ENCODE measurements at regions not wholly inside any gene's neighbourhood (a gene's known extent, or its start where the extent isn't known, plus 50 kb on each side); places are given as distances from the start of the nearest gene placed in this dataset.

DNA sequence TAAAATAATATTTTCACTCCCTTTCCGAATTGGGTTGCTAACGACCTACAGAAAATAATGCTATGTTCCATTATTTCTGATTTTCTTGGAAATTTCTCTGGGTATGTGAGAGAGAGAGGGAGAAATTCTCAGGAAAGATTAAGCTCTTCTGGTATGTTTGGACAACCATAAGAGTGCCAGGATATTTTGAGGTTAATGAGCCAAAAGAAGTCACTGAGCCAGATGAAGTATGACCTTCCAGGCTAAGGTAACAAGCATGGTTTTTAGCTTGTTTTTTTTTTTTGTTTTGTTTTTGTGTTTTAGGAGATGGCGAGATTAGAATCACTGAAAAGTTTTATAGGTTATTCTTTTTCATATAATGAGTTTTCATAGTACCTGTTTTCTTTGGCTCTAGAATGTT, 171.0 kb upstream of the FOXP2 start:
- Histone ChIP-seq H4K20me1 (ENCODE audit: insufficient read depth, low read length) (no peaks in the 10 kb centered on the region), H3K4me3 (replicated peaks in 1 of 3; ENCODE audit: insufficient read depth in 1 of 3, low read depth in 2 of 3, low read length in 3 of 3) (no peak overlapping the region), H3K4me2 (ENCODE audit: low read depth, low read length) (no peak overlapping the region), H3K36me3 (replicated peaks in 1 of 2; ENCODE audit: control insufficient read depth in 1 of 2, insufficient read depth in 2 of 2, low read length in 2 of 2) (no peaks in the 10 kb centered on the region), H3K9me3 (ENCODE audit: low read length) (no peaks in the 10 kb centered on the region), H2AFZ (ENCODE audit: low read length) (no peak overlapping the region), H3K27ac (ENCODE audit: extremely low read length, insufficient read depth, low read length) (no peak overlapping the region), H3K9ac (ENCODE audit: insufficient read depth, low read depth, low read length) (no peak overlapping the region), H3K79me2 (ENCODE audit: insufficient read depth, low read length) (no peaks in the 10 kb centered on the region), H3K27me3 (ENCODE audit: control insufficient read depth in 1 of 2, insufficient read depth in 2 of 2, low read length in 2 of 2) (no peaks in the 10 kb centered on the region), H3K4me1 (ENCODE audit: insufficient read depth, low read length) (no peaks in the 10 kb centered on the region)
- ATAC-seq, result no peak
- intact Hi-C loops (cut with micrococcal nuclease; ENCODE audit: unreplicated experiment) (no loop called here), in situ Hi-C loops (cut with HindIII; ENCODE audit: extremely low pct_ligation_motif_present, low pct_unique_long_range_greater_than_20kb) (no loop called here)
- TF ChIP-seq SOX6 (IDR thresholded peaks at IDR 0.05) (no peak), SOX6 (CRISPR knock-in tag; IDR thresholded peaks at IDR 0.05) (no peak), NPAS2 (CRISPR knock-in tag; IDR thresholded peaks at IDR 0.05; ENCODE audit: borderline replicate concordance) (no peak), ZNF713 (CRISPR knock-in tag; IDR thresholded peaks at IDR 0.05) (no peak), HNF1A (IDR thresholded peaks at IDR 0.05; ENCODE audit: low read depth) (no peak), HNF1A (CRISPR knock-in tag; IDR thresholded peaks at IDR 0.05; ENCODE audit: borderline replicate concordance) (no peak), ZNF530 (CRISPR knock-in tag; IDR thresholded peaks at IDR 0.05; ENCODE audit: low read depth) (no peak), MYNN (CRISPR knock-in tag; IDR thresholded peaks at IDR 0.05; ENCODE audit: low read depth) (no peak), ZNF343 (CRISPR knock-in tag; IDR thresholded peaks at IDR 0.05) (no peak), SRSF4 (IDR thresholded peaks at IDR 0.05; ENCODE audit: low read depth, low read length, poor library complexity, severe bottlenecking) (no peak), TEF (CRISPR knock-in tag; IDR thresholded peaks at IDR 0.05) (no peak), ZSCAN31 (CRISPR knock-in tag; IDR thresholded peaks at IDR 0.05; ENCODE audit: low read depth) (no peak), DNMT3B (CRISPR knock-in tag; conservative IDR thresholded peaks at IDR 0.05) (no peak)
- TF ChIP-seq, protein P1, sequence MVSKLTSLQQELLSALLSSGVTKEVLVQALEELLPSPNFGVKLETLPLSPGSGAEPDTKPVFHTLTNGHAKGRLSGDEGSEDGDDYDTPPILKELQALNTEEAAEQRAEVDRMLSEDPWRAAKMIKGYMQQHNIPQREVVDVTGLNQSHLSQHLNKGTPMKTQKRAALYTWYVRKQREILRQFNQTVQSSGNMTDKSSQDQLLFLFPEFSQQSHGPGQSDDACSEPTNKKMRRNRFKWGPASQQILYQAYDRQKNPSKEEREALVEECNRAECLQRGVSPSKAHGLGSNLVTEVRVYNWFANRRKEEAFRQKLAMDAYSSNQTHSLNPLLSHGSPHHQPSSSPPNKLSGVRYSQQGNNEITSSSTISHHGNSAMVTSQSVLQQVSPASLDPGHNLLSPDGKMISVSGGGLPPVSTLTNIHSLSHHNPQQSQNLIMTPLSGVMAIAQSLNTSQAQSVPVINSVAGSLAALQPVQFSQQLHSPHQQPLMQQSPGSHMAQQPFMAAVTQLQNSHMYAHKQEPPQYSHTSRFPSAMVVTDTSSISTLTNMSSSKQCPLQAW (CRISPR knock-in tag; IDR thresholded peaks at IDR 0.05), result no peak
- TF ChIP-seq, protein P2, sequence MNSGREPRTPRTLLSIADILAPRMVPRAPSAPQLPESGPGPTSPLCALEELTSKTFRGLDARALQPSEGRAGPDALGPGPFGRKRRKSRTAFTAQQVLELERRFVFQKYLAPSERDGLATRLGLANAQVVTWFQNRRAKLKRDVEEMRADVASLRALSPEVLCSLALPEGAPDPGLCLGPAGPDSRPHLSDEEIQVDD (CRISPR knock-in tag; IDR thresholded peaks at IDR 0.05; ENCODE audit: borderline replicate concordance), result no peak
- FAIRE-seq, result no peak
- DNase-seq (ENCODE audit: low spot score), result no peak
- ChIA-PET POLR2A (no interaction called here), CTCF (ENCODE audit: low intra/inter-chr PET ratio, low total read pairs) (no interaction called here)
- WGBS (ENCODE audit: low lambda C conversion rate), result 3% methylated on average over 3 of the region's 3 CpGs
- BruUV-seq (replicated peaks), result no TSS peak
